ENCODE measurements at regions not wholly inside any gene's neighbourhood (a gene's known extent, or its start where the extent isn't known, plus 50 kb on each side); places are given as distances from the start of the nearest gene placed in this dataset.

- DNase-seq (ENCODE audit: low read depth, low spot score) (no peak), ATAC-seq (no peak), FAIRE-seq (no peak)
- H3K9me3 ChIP-seq (replicated peaks; ENCODE audit: control insufficient read depth, insufficient read depth, low read length): no peaks in the 10 kb centered on the region
- no peak overlapping the region for H2AFZ ChIP-seq (ENCODE audit: control insufficient read depth, low read depth, low read length)
- TF ChIP-seq MAX (IDR thresholded peaks at IDR 0.05; ENCODE audit: low read depth, low read length): no peak
- POLR2A ChIA-PET: no interaction called here
- intact Hi-C loops (cut with micrococcal nuclease; ENCODE audit: unreplicated experiment): no loop called here
- CTCF ChIA-PET: no interaction called here
- no peaks in the 10 kb centered on the region for H4K20me1 ChIP-seq (ENCODE audit: control insufficient read depth, insufficient read depth)
- no TSS peak for BruUV-seq (replicated peaks)
- no peaks in the 10 kb centered on the region for H3K27me3 ChIP-seq (replicated peaks in 1 of 2; ENCODE audit: control insufficient read depth in 2 of 2, insufficient read depth in 2 of 2, low read length in 1 of 2)
- no peak overlapping the region for H3K4me3 ChIP-seq
- 59% methylated on average over 2 of the region's 2 CpGs for WGBS (ENCODE audit: insufficient coverage, insufficient replicate concordance, low lambda C conversion rate, missing lambda C conversion rate)
- no peak overlapping the region for H3K9ac ChIP-seq (ENCODE audit: control insufficient read depth, insufficient read depth, low read length)
- no peak overlapping the region for H3K27ac ChIP-seq (ENCODE audit: control insufficient read depth, insufficient read depth)
- H3K79me2 ChIP-seq (ENCODE audit: control insufficient read depth, insufficient read depth, low read length): no peaks in the 10 kb centered on the region
- H3K36me3 ChIP-seq (ENCODE audit: control insufficient read depth in 2 of 2, insufficient read depth in 2 of 2, low read length in 1 of 2): no peaks in the 10 kb centered on the region
- SMC1A ChIA-PET (ENCODE audit: uncharacterized antibody, unreplicated experiment): no interaction called here
- in situ Hi-C loops (cut with MboI): no loop called here
- RAD21 ChIA-PET (ENCODE audit: unreplicated experiment): no interaction called here
- H3K4me2 ChIP-seq (ENCODE audit: control insufficient read depth, insufficient read depth): no peak overlapping the region
- H3K4me1 ChIP-seq (ENCODE audit: control insufficient read depth, insufficient read depth, low read length): no peaks in the 10 kb centered on the region
Observed at GRCh38 chr5:51018423-51018822, 352.0 kb downstream of the PARP8 start.

- CTCF ChIA-PET: interaction anchor here (0.7 to 0.8 kb wide), 2 partner anchors 66 to 802 kb away, joined by 3 read pairs; no protein-coding TSS in a partner anchor
- ATAC-seq (no peak), FAIRE-seq (no peak), DNase-seq (ENCODE audit: low read depth, low spot score) (no peak)
- no peaks in the 10 kb centered on the region for H3K27me3 ChIP-seq (replicated peaks in 1 of 2; ENCODE audit: control insufficient read depth in 2 of 2, insufficient read depth in 2 of 2, low read length in 1 of 2)
- BruUV-seq (replicated peaks): no TSS peak
- H3K4me2 ChIP-seq (ENCODE audit: control insufficient read depth, insufficient read depth): no peak overlapping the region
- intact Hi-C loops (cut with micrococcal nuclease; ENCODE audit: unreplicated experiment) (no loop called here), in situ Hi-C loops (cut with MboI) (no loop called here)
- TF ChIP-seq BCLAF1 (IDR thresholded peaks at IDR 0.05) (no peak), MYB (IDR thresholded peaks at IDR 0.05; ENCODE audit: borderline replicate concordance, low read depth, low read length) (no peak), FOXM1 (IDR thresholded peaks at IDR 0.05; ENCODE audit: low read depth, low read length) (no peak), CTCF (IDR thresholded peaks at IDR 0.05 in 2 of 3, conservative IDR thresholded peaks at IDR 0.05 in 1 of 3; ENCODE audit: control insufficient read depth in 2 of 3, extremely low read depth in 1 of 3, insufficient read depth in 1 of 3, low read depth in 3 of 3, low read length in 3 of 3) (no peak)
- no peaks in the 10 kb centered on the region for H3K9me3 ChIP-seq (replicated peaks; ENCODE audit: control insufficient read depth, insufficient read depth, low read length)
- H3K4me3 ChIP-seq: no peak overlapping the region
- H3K79me2 ChIP-seq (ENCODE audit: control insufficient read depth, insufficient read depth, low read length): no peaks in the 10 kb centered on the region
- no peak overlapping the region for H2AFZ ChIP-seq (ENCODE audit: control insufficient read depth, low read depth, low read length)
- no peaks in the 10 kb centered on the region for H3K4me1 ChIP-seq (ENCODE audit: control insufficient read depth, insufficient read depth, low read length)
- no peaks in the 10 kb centered on the region for H4K20me1 ChIP-seq (ENCODE audit: control insufficient read depth, insufficient read depth)
- H3K36me3 ChIP-seq (ENCODE audit: control insufficient read depth in 2 of 2, insufficient read depth in 2 of 2, low read length in 1 of 2): no peaks in the 10 kb centered on the region
- RAD21 ChIA-PET (ENCODE audit: unreplicated experiment): no interaction called here
- no peak overlapping the region for H3K9ac ChIP-seq (ENCODE audit: control insufficient read depth, insufficient read depth, low read length)
- SMC1A ChIA-PET (ENCODE audit: uncharacterized antibody, unreplicated experiment): interaction anchor here (1.7 kb wide), 1 partner anchor 19 kb away, joined by 3 read pairs; no protein-coding TSS in a partner anchor
- POLR2A ChIA-PET: no interaction called here
- no peak overlapping the region for H3K27ac ChIP-seq (ENCODE audit: control insufficient read depth, insufficient read depth)
Observed at GRCh38 chr5:51024263-51024662, 357.8 kb downstream of the PARP8 start.

Data from GM12878 (cell line).